ENCODE measurements at regions not wholly inside any gene's neighbourhood (a gene's known extent, or its start where the extent isn't known, plus 50 kb on each side); places are given as distances from the start of the nearest gene placed in this dataset.

DNA sequence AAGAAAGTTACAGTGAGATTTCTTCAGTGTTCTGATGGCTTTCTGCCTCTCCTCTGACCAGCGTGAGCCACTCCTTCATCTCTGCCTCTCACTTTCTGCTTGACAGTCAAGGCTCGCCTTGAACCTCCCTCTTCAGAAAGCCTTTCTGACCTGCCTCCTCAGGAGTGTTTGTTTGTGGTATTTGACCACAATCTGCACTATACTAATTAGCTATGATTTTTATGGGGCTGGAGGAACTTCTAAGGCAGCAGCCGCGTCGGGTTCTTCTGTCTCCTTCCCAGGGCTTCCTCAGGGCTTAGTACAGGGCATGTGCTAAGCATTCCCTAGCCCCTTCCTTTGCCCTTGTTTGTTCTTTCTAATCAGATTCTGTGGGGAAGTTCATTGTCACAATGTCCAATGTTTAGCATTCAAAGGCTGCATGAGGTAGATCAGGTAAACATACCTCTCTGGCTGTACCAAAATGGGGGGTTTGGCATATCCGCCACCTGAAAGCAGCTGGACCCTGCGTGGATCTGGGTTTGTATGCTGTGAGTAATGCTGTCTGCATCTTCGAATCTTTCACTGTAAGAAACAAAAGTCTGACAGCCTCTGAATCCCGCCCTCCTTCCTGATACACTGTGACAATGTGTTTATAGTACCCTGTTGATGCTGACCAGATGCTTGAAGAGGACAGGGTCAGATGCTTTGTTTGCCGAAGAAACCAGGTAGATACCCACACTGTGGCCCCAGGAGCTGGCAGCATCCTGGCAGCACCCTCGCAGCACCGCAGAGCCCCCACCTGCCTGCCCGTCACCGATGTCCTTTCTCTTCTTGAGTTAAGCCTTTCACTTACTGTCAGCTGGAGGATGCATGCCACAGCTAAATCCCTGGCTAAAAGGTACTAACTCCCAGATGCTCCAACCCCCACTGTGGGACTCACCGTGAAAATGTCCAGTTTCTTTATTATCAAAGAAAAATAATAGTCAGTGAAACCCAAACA, 260.8 kb upstream of the HDAC4 start:
- TF ChIP-seq CTCF (IDR thresholded peaks at IDR 0.05; ENCODE audit: insufficient read depth, low read depth, low read length), result no peak
- DNase-seq (ENCODE audit: low read depth), result no peak

GRCh38 chr2:239660390-239661230, 259.8 kb upstream of the HDAC4 start:
- TF ChIP-seq CTCF (IDR thresholded peaks at IDR 0.05; ENCODE audit: insufficient read depth, low read depth, low read length), result no peak
- no peak overlapping the region for H3K4me3 ChIP-seq (ENCODE audit: low read depth, low read length)
- DNase-seq (ENCODE audit: low read depth), result no peak

More for the DNA sequence above, 260.8 kb upstream of the HDAC4 start:
- no peak overlapping the region for H3K4me3 ChIP-seq (ENCODE audit: low read depth, low read length)

- no peak for TF ChIP-seq CTCF (IDR thresholded peaks at IDR 0.05; ENCODE audit: insufficient read depth, low read depth, low read length)
- no peak overlapping the region for H3K4me3 ChIP-seq (ENCODE audit: low read depth, low read length)
- DNase-seq (ENCODE audit: low read depth), result no peak
Measured at GRCh38 chr2:239657992-239658391, 257.2 kb upstream of the HDAC4 start.

- DNase-seq (ENCODE audit: low read depth), result no peak
- H3K4me3 ChIP-seq (ENCODE audit: low read depth, low read length), result no peak overlapping the region
- TF ChIP-seq CTCF (IDR thresholded peaks at IDR 0.05; ENCODE audit: insufficient read depth, low read depth, low read length), result no peak
Measured at GRCh38 chr2:239657236-239657635, 256.4 kb upstream of the HDAC4 start.

- DNase-seq (ENCODE audit: low read depth), result no peak
- H3K4me3 ChIP-seq (ENCODE audit: low read depth, low read length), result no peak overlapping the region
- TF ChIP-seq CTCF (IDR thresholded peaks at IDR 0.05; ENCODE audit: insufficient read depth, low read depth, low read length), result no peak
Measured at GRCh38 chr2:239654266-239654665, 253.4 kb upstream of the HDAC4 start.

GRCh38 chr2:239651859-239652258, 251.0 kb upstream of the HDAC4 start:
- no peak for DNase-seq (ENCODE audit: low read depth)
- TF ChIP-seq CTCF (IDR thresholded peaks at IDR 0.05; ENCODE audit: insufficient read depth, low read depth, low read length), result no peak
- no peak overlapping the region for H3K4me3 ChIP-seq (ENCODE audit: low read depth, low read length)
